Ovary (tissue), 3 donors: ENCODE measurements at regions not wholly inside any gene's neighbourhood (a gene's known extent, or its start where the extent isn't known, plus 50 kb on each side); places are given as distances from the start of the nearest gene placed in this dataset.

Experiments used
- EP300 ChIP-seq: sonication (generic); formaldehyde crosslinking; IDR thresholded peaks from one replicate; pipeline ENCODE4 v1.6.1; 2017; ENCODE audit warnings: antibody characterized with exemption
- TF ChIP-seq, protein P1 (sequence below), 3 donors: fragments of 450-650 bp in 2 of 3; fragments of 200-600 bp in 1 of 3; IDR thresholded peaks; one replicate each; pipeline versions ENCODE4 v1.5.1 to v1.8.0; 2016 to 2022; ENCODE audit warnings: antibody characterized with exemption in 3 of 3, mild to moderate bottlenecking in 1 of 3
- donor health status: DM: no; HTN: no; CAD: no.

DNA sequence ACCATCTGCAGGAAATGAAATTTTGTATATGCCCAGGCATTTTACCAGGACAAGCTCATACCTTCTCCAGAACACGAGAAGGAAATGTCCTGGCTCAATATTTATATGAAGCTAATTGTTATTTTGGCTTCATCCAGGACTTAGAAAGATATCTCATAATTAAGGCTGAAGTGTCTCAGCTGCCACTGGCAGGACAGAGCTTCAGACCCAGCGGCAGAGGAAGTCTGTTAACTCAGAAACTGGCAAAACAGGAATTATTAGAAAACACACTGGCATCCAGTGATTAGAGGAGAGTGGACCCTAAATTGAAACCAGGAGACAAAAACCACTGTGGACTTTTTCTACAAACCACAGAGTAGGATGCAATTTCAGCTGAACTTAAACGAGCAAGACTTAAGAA, 329.7 kb downstream of the CYRIA start:
- TF ChIP-seq, protein P1, sequence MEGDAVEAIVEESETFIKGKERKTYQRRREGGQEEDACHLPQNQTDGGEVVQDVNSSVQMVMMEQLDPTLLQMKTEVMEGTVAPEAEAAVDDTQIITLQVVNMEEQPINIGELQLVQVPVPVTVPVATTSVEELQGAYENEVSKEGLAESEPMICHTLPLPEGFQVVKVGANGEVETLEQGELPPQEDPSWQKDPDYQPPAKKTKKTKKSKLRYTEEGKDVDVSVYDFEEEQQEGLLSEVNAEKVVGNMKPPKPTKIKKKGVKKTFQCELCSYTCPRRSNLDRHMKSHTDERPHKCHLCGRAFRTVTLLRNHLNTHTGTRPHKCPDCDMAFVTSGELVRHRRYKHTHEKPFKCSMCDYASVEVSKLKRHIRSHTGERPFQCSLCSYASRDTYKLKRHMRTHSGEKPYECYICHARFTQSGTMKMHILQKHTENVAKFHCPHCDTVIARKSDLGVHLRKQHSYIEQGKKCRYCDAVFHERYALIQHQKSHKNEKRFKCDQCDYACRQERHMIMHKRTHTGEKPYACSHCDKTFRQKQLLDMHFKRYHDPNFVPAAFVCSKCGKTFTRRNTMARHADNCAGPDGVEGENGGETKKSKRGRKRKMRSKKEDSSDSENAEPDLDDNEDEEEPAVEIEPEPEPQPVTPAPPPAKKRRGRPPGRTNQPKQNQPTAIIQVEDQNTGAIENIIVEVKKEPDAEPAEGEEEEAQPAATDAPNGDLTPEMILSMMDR (IDR thresholded peaks at IDR 0.05): no peak
- TF ChIP-seq EP300: no peak
